WI38 (cell line): ENCODE measurements at regions not wholly inside any gene's neighbourhood (a gene's known extent, or its start where the extent isn't known, plus 50 kb on each side); places are given as distances from the start of the nearest gene placed in this dataset.

Experiments
- H3K4me3 ChIP-seq: 2 replicates; pipeline ENCODE4 v1.5.1; 2011; ENCODE audit warnings: low read depth, mild to moderate bottlenecking, control low read depth, low read length
- CTCF ChIP-seq: IDR thresholded peaks from 2 replicates; pipeline ENCODE4 v1.5.1; 2012; ENCODE audit warnings: low read depth, mild to moderate bottlenecking, control low read depth, low read length

GRCh38 chrX:39740078-39740477, 357.7 kb downstream of the BCOR start:
- no peak overlapping the region for H3K4me3 ChIP-seq
- TF ChIP-seq CTCF: no peak

GRCh38 chrX:39741904-39742303, 355.9 kb downstream of the BCOR start:
- H3K4me3 ChIP-seq: no peak overlapping the region
- TF ChIP-seq CTCF: no peak

DNA sequence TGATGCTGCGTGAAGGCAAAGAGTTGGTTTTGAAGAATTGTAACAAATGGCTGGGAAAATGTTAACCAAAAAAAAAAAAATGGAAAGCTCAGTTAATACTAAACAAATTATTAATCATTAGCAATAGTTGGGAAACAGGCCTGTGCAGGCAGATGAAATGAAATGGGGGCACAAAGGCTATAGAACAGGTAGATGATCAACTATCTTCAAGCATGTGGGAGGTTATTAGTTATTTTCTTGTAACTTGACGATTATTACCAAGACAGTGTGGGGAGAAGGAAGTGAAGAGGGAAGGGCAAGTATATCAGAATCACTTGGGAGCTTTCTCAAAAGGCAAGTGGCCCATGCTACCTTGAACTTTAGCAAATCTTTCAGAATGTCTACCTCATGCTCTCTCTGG, 351.9 kb downstream of the BCOR start:
- no peak for TF ChIP-seq CTCF
- no peak overlapping the region for H3K4me3 ChIP-seq

DNA sequence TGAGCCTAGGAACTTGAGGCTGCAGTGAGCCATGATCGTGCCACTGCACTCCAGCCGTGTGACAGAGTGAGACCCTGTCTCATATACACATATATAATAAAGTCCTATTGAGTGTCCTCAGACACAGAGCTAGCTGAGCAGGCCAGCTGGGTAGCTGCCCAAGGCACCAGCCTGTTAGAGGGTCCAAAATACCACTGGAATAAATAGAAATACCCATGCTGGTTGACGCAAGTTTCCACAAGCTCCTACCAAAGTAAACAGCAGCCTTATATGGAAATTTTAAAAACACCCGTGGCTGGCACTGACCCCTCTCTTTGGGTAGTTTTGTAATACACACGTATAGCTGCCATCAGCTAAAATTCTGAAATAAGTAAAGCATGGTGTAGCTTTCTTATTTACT, 348.6 kb downstream of the BCOR start:
- no peak overlapping the region for H3K4me3 ChIP-seq
- TF ChIP-seq CTCF: no peak

- no peak for TF ChIP-seq CTCF
- no peak overlapping the region for H3K4me3 ChIP-seq
Observed at GRCh38 chrX:39749728-39750127, 348.0 kb downstream of the BCOR start.

GRCh38 chrX:39750256-39750790, 347.4 kb downstream of the BCOR start:
- H3K4me3 ChIP-seq: no peak overlapping the region
- TF ChIP-seq CTCF: no peak

DNA sequence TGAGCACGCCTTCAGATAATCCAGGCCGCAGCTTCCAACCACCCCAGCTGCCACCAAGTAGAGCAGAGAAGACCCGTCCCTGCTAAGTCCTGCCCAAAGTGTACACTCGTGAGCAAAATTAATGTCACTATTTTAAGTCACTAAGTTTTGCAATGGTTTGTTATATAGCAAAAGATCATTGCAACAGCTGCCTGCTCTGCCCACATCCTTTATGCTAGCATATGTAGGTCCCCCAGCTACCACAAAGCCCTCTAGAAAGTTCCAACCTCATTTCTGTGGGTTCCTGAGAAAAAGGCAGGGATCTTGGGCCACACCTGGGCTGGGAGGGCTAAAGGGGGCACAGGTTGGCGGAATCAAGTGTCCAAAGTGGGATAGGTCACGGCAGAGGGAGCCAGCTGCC, 346.9 kb downstream of the BCOR start:
- TF ChIP-seq CTCF: no peak
- no peak overlapping the region for H3K4me3 ChIP-seq
